GM18873 (cell line): ENCODE measurements at regions not wholly inside any gene's neighbourhood (a gene's known extent, or its start where the extent isn't known, plus 50 kb on each side); places are given as distances from the start of the nearest gene placed in this dataset.
"Not testable (repeated sequence)": the region's sequence is repeated elsewhere in the genome, so short reads cannot be mapped to it uniquely, and the experiment has no call there.

Experiments used
- ATAC-seq: cut with Tn5 transposase; IDR thresholded peaks from one replicate; pipeline ENCODE4 v1.9.1; 2021; ENCODE audit warnings: mild to moderate bottlenecking, moderate library complexity, moderate number of reproducible peaks; ENCODE audit not compliant: unreplicated experiment, low FRiP score

GRCh38 chr1:195173753-195174152 is 1434.5 kb downstream of the KCNT2 start:
- no peak for ATAC-seq

- ATAC-seq = not testable (repeated sequence)
Measured at GRCh38 chr1:195159795-195160194, 1448.4 kb downstream of the KCNT2 start.

- no peak for ATAC-seq
Measured at GRCh38 chr1:195158091-195158490, 1450.1 kb downstream of the KCNT2 start.

- ATAC-seq = no peak
Measured at GRCh38 chr1:195153107-195153506, 1455.1 kb downstream of the KCNT2 start.

GRCh38 chr1:195150768-195151167 is 1457.5 kb downstream of the KCNT2 start:
- ATAC-seq = no peak

- ATAC-seq = no peak
Measured at GRCh38 chr1:195141294-195141693, 1466.9 kb downstream of the KCNT2 start.

GRCh38 chr1:195130598-195130997 is 1477.6 kb downstream of the KCNT2 start:
- no peak for ATAC-seq

- no peak for ATAC-seq
Measured at GRCh38 chr1:195122497-195122896, 1485.7 kb downstream of the KCNT2 start.

- no peak for ATAC-seq
Measured at GRCh38 chr1:195113471-195113870, 1494.8 kb downstream of the KCNT2 start.

GRCh38 chr1:195105773-195106172 is 1502.5 kb downstream of the KCNT2 start:
- no peak for ATAC-seq

- ATAC-seq = no peak
Measured at GRCh38 chr1:195105281-195105680, 1503.0 kb downstream of the KCNT2 start.

GRCh38 chr1:195097316-195097715 is 1510.9 kb downstream of the KCNT2 start:
- no peak for ATAC-seq

- no peak for ATAC-seq
Measured at GRCh38 chr1:195096051-195096521, 1512.2 kb downstream of the KCNT2 start.

GRCh38 chr1:195085196-195085595 is 1523.0 kb downstream of the KCNT2 start:
- no peak for ATAC-seq

- ATAC-seq = no peak
Measured at GRCh38 chr1:195082183-195082582, 1526.1 kb downstream of the KCNT2 start.

GRCh38 chr1:195076682-195077081 is 1531.6 kb downstream of the KCNT2 start:
- no peak for ATAC-seq

GRCh38 chr1:195075973-195076372 is 1532.3 kb downstream of the KCNT2 start:
- no peak for ATAC-seq

GRCh38 chr1:195071461-195071860 is 1536.8 kb downstream of the KCNT2 start:
- no peak for ATAC-seq

GRCh38 chr1:195065437-195065836 is 1542.8 kb downstream of the KCNT2 start:
- no peak for ATAC-seq

GRCh38 chr1:195064358-195064757 is 1543.9 kb downstream of the KCNT2 start:
- no peak for ATAC-seq

GRCh38 chr1:195054217-195054687 is 1554.0 kb downstream of the KCNT2 start:
- no peak for ATAC-seq

- no peak for ATAC-seq
Measured at GRCh38 chr1:195053478-195053877, 1554.8 kb downstream of the KCNT2 start.

GRCh38 chr1:195047772-195048171 is 1560.5 kb downstream of the KCNT2 start:
- no peak for ATAC-seq
